HEK293 (cell line): ENCODE measurements at regions not wholly inside any gene's neighbourhood (a gene's known extent, or its start where the extent isn't known, plus 50 kb on each side); places are given as distances from the start of the nearest gene placed in this dataset.

Experiments used
- CTCF ChIA-PET: fragments of 350-600 bp; formaldehyde crosslinking; extraction: SDS; loops from one replicate; lab custom pipeline; 2021; ENCODE audit warnings: antibody characterized with exemption; lab: Yijun Ruan, JAX
- POLR2A ChIA-PET: fragments of 300-600 bp; formaldehyde crosslinking; extraction: SDS; loops from one replicate; lab custom pipeline; 2020; ENCODE audit warnings: antibody characterized with exemption, inconsistent platforms; lab: Yijun Ruan, JAX
- H3K27ac ChIP-seq: fragments of 200-500 bp; sonication (Bioruptor generic); 2 replicates; pipeline ENCODE4 v1.5.1; 2014; ENCODE audit warnings: low read depth, low read length, control low read depth, inconsistent platforms; ENCODE audit errors: extremely low read depth
- H3K36me3 ChIP-seq, 2 experiments: fragments of 200-500 bp in 1 of 2; sonication (Bioruptor generic) in 1 of 2; 1 replicate in 1 of 2; 2 replicates in 1 of 2; pipeline ENCODE4 v1.5.1; 2014 to 2017; ENCODE audit warnings: inconsistent platforms in 2 of 2, low read length in 2 of 2; ENCODE audit not compliant: control insufficient read depth in 2 of 2, insufficient read depth in 1 of 2
- H3K4me1 ChIP-seq: fragments of 200-500 bp; sonication (Bioruptor generic); 2 replicates; pipeline ENCODE4 v1.5.1; 2014; ENCODE audit warnings: mild to moderate bottlenecking, low read length, inconsistent platforms; ENCODE audit not compliant: control insufficient read depth, insufficient read depth
- H3K4me3 ChIP-seq: 2 replicates; pipeline ENCODE4 v1.5.1; 2011; ENCODE audit warnings: low read depth, mild to moderate bottlenecking, control low read depth, low read length, moderate library complexity
- H3K9me3 ChIP-seq: fragments of 200-500 bp; sonication (Bioruptor generic); 2 replicates; pipeline ENCODE4 v1.5.1; 2014; ENCODE audit warnings: low read depth, low read length, inconsistent platforms; ENCODE audit not compliant: control insufficient read depth, insufficient read depth
- EGR2 ChIP-seq: fragments of 450-650 bp; formaldehyde crosslinking; IDR thresholded peaks from 2 replicates; pipeline ENCODE4 v1.5.1; 2016; ENCODE audit warnings: low read depth, missing biosample characterization, missing genetic modification characterization
- GFI1B ChIP-seq: fragments of 450-650 bp; formaldehyde crosslinking; IDR thresholded peaks from 2 replicates; pipeline ENCODE4 v1.5.1; 2016; ENCODE audit warnings: missing biosample characterization, missing genetic modification characterization
- HOXD13 ChIP-seq: sonication (generic); formaldehyde crosslinking; IDR thresholded peaks from 2 replicates; pipeline ENCODE4 v1.8.0; 2022; ENCODE audit warnings: missing genetic modification reagents, borderline replicate concordance
- KLF16 ChIP-seq: fragments of 450-650 bp; formaldehyde crosslinking; IDR thresholded peaks from 2 replicates; pipeline ENCODE4 v1.5.1; 2017; ENCODE audit warnings: missing biosample characterization, missing genetic modification characterization
- MZF1 ChIP-seq: fragments of 450-650 bp; formaldehyde crosslinking; IDR thresholded peaks from 2 replicates; pipeline ENCODE4 v1.5.1; 2017; ENCODE audit warnings: missing biosample characterization, missing genetic modification characterization, borderline replicate concordance
- YY1 ChIP-seq: fragments of 450-650 bp; formaldehyde crosslinking; IDR thresholded peaks from 2 replicates; pipeline ENCODE4 v1.5.1; 2018; ENCODE audit warnings: missing biosample characterization, missing genetic modification characterization
- ZNF114 ChIP-seq: fragments of 450-650 bp; formaldehyde crosslinking; IDR thresholded peaks from 2 replicates; pipeline ENCODE4 v1.5.0; 2017; ENCODE audit warnings: missing biosample characterization, missing genetic modification characterization
- ZNF121 ChIP-seq: fragments of 450-650 bp; formaldehyde crosslinking; IDR thresholded peaks from 2 replicates; pipeline ENCODE4 v1.5.1; 2016; ENCODE audit warnings: missing biosample characterization, missing genetic modification characterization
- ZNF157 ChIP-seq: fragments of 450-650 bp; formaldehyde crosslinking; IDR thresholded peaks from 2 replicates; pipeline ENCODE4 v1.5.1; 2016; ENCODE audit warnings: missing biosample characterization, missing genetic modification characterization
- ZNF16 ChIP-seq: fragments of 450-650 bp; formaldehyde crosslinking; IDR thresholded peaks from 2 replicates; pipeline ENCODE4 v1.5.1; 2016; ENCODE audit warnings: low read depth, missing biosample characterization, missing genetic modification characterization
- ZNF169 ChIP-seq: fragments of 450-650 bp; formaldehyde crosslinking; IDR thresholded peaks from 2 replicates; pipeline ENCODE4 v1.5.1; 2016; ENCODE audit warnings: missing biosample characterization, missing genetic modification characterization
- ZNF174 ChIP-seq: fragments of 450-650 bp; formaldehyde crosslinking; IDR thresholded peaks from 2 replicates; pipeline ENCODE4 v1.5.0; 2017; ENCODE audit warnings: missing biosample characterization, mild to moderate bottlenecking, missing genetic modification characterization
- ZNF223 ChIP-seq: fragments of 450-650 bp; formaldehyde crosslinking; IDR thresholded peaks from 2 replicates; pipeline ENCODE4 v1.5.1; 2016; ENCODE audit warnings: missing biosample characterization, missing genetic modification characterization
- ZNF239 ChIP-seq: fragments of 450-650 bp; formaldehyde crosslinking; IDR thresholded peaks from 2 replicates; pipeline ENCODE4 v1.5.1; 2016; ENCODE audit warnings: missing biosample characterization, missing genetic modification characterization
- ZNF311 ChIP-seq: fragments of 450-650 bp; formaldehyde crosslinking; IDR thresholded peaks from 2 replicates; pipeline ENCODE4 v1.5.1; 2017; ENCODE audit warnings: missing biosample characterization, missing genetic modification characterization, borderline replicate concordance
- ZNF549 ChIP-seq: fragments of 450-650 bp; IDR thresholded peaks from 2 replicates; pipeline ENCODE4 v1.5.1; 2018; ENCODE audit warnings: missing biosample characterization, missing genetic modification characterization, mild to moderate bottlenecking, inconsistent platforms, moderate library complexity
- ZNF701 ChIP-seq: fragments of 450-650 bp; formaldehyde crosslinking; IDR thresholded peaks from 2 replicates; pipeline ENCODE4 v1.5.1; 2016; ENCODE audit warnings: missing biosample characterization, missing genetic modification characterization
- ZNF837 ChIP-seq: fragments of 450-650 bp; formaldehyde crosslinking; IDR thresholded peaks from 2 replicates; pipeline ENCODE4 v1.5.1; 2016; ENCODE audit warnings: missing biosample characterization, missing genetic modification characterization
- TF ChIP-seq, protein P1 (sequence below): fragments of 450-650 bp; IDR thresholded peaks from 2 replicates; pipeline ENCODE4 v1.5.1; 2018; ENCODE audit warnings: missing biosample characterization, missing genetic modification characterization
- TF ChIP-seq, protein P2 (sequence below): fragments of 450-650 bp; formaldehyde crosslinking; IDR thresholded peaks from 2 replicates; pipeline ENCODE4 v1.5.1; 2016; ENCODE audit warnings: missing biosample characterization, missing genetic modification characterization
- TF ChIP-seq, protein P3 (sequence below): fragments of 450-650 bp; formaldehyde crosslinking; IDR thresholded peaks from 2 replicates; pipeline ENCODE4 v1.5.1; 2016; ENCODE audit warnings: missing biosample characterization, missing genetic modification characterization
- TF ChIP-seq, protein P4 (sequence below): fragments of 450-650 bp; formaldehyde crosslinking; IDR thresholded peaks from 2 replicates; pipeline ENCODE4 v1.5.1; 2016; ENCODE audit warnings: missing biosample characterization, missing genetic modification characterization
- TF ChIP-seq, protein P5 (sequence below): fragments of 450-650 bp; formaldehyde crosslinking; IDR thresholded peaks from 2 replicates; pipeline ENCODE4 v1.5.1; 2016; ENCODE audit warnings: missing biosample characterization, missing genetic modification characterization
- TF ChIP-seq, protein P6 (sequence below): fragments of 450-650 bp; formaldehyde crosslinking; IDR thresholded peaks from 2 replicates; pipeline ENCODE4 v1.5.0; 2017; ENCODE audit warnings: missing biosample characterization, missing genetic modification characterization, borderline replicate concordance

DNA sequence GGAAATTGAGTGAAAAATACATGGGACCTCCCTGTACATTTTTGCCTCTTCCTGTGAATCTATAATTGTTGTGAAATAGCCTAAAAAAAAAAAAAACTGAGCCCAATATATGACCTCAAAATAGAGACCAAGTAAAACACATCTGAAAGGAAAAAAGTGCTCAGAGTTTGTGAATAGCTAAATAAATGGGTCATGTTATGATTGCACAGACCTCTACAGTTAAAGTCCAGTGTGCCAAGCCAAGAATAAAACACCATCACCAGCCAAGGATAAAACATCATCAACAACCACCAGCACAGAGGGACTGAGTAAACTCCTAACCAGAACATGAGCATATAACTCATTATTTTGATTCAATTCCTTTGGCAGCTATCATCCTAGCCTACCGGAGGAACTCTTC is 115.6 kb upstream of the AGTR1 start (continued):
- no peak for TF ChIP-seq EGR2 (tag by site-specific recombination)
- no peak for TF ChIP-seq ZNF114 (tag by site-specific recombination)
- TF ChIP-seq, protein P1, sequence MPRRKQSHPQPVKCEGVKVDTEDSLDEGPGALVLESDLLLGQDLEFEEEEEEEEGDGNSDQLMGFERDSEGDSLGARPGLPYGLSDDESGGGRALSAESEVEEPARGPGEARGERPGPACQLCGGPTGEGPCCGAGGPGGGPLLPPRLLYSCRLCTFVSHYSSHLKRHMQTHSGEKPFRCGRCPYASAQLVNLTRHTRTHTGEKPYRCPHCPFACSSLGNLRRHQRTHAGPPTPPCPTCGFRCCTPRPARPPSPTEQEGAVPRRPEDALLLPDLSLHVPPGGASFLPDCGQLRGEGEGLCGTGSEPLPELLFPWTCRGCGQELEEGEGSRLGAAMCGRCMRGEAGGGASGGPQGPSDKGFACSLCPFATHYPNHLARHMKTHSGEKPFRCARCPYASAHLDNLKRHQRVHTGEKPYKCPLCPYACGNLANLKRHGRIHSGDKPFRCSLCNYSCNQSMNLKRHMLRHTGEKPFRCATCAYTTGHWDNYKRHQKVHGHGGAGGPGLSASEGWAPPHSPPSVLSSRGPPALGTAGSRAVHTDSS (tag by site-specific recombination), result no peak
- no peak for TF ChIP-seq ZNF16
- no peak for TF ChIP-seq KLF16 (tag by site-specific recombination)
- TF ChIP-seq HOXD13 (CRISPR knock-in tag), result no peak
- no peak for TF ChIP-seq ZNF174 (tag by site-specific recombination)
- no peak for TF ChIP-seq ZNF701 (tag by site-specific recombination)

DNA sequence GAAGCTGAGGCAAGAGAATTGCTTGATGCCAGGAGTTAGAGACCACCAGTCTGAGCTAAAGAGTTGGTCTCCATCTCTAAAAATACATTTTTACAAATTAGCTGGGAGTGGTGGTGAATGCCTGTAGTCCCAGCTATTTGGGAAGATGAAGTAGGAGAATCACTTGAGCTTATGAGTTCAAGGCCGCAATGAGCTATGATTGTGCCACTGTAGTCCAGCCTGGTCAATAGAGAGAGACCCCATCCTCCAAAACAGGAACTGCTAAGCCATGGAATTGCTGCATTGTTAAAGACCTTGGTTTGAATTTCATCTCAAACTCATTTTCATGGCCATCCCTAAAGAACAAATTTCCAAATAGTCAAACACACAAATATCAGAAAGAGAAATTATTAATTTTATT is 113.9 kb upstream of the AGTR1 start:
- H3K36me3 ChIP-seq, result no peaks in the 10 kb centered on the region
- POLR2A ChIA-PET, result no interaction called here
- no peak overlapping the region for H3K4me3 ChIP-seq
- H3K9me3 ChIP-seq, result no peaks in the 10 kb centered on the region
- H3K27ac ChIP-seq, result no peak overlapping the region
- no peak for TF ChIP-seq ZNF239 (tag by site-specific recombination)
- no peak for TF ChIP-seq HOXD13 (CRISPR knock-in tag)
- TF ChIP-seq ZNF121, result no peak
- no peak for TF ChIP-seq ZNF549
- no peak for TF ChIP-seq GFI1B
- no peak for TF ChIP-seq ZNF169 (tag by site-specific recombination)
- TF ChIP-seq, protein P2, sequence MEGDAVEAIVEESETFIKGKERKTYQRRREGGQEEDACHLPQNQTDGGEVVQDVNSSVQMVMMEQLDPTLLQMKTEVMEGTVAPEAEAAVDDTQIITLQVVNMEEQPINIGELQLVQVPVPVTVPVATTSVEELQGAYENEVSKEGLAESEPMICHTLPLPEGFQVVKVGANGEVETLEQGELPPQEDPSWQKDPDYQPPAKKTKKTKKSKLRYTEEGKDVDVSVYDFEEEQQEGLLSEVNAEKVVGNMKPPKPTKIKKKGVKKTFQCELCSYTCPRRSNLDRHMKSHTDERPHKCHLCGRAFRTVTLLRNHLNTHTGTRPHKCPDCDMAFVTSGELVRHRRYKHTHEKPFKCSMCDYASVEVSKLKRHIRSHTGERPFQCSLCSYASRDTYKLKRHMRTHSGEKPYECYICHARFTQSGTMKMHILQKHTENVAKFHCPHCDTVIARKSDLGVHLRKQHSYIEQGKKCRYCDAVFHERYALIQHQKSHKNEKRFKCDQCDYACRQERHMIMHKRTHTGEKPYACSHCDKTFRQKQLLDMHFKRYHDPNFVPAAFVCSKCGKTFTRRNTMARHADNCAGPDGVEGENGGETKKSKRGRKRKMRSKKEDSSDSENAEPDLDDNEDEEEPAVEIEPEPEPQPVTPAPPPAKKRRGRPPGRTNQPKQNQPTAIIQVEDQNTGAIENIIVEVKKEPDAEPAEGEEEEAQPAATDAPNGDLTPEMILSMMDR (tag by site-specific recombination), result no peak
- no peak for TF ChIP-seq ZNF157 (tag by site-specific recombination)
- no peak for TF ChIP-seq ZNF311 (tag by site-specific recombination)
- no peak for TF ChIP-seq ZNF223 (tag by site-specific recombination)
- no peak for TF ChIP-seq MZF1 (tag by site-specific recombination)
- CTCF ChIA-PET, result no interaction called here
- H3K4me1 ChIP-seq, result no peaks in the 10 kb centered on the region

DNA sequence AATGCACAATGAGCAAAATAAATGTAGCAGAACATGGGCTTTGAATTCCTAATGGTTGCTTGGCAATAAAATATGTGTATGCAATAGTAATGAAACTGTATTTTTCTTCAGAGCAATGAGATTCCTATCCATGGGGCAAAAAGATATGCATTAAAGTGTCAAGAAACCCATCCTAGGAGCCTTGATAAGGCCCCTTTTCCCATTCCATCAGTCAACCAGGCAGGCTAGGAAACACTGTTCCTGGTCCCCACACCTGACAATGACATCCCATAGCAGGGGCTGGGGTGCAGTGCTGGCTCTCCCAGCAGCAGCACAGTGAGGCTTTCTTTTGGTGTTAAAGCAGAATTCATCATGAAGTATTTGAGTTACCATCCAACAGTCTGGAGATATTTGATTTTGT is 113.3 kb upstream of the AGTR1 start:
- ChIA-PET POLR2A (no interaction called here), CTCF (interaction anchor here (0.7 kb wide), 1 partner anchor 138 kb away, joined by 3 read pairs; no protein-coding TSS in a partner anchor)
- Histone ChIP-seq H3K36me3 (no peaks in the 10 kb centered on the region), H3K27ac (no peak overlapping the region), H3K4me1 (no peaks in the 10 kb centered on the region), H3K4me3 (no peak overlapping the region), H3K9me3 (no peaks in the 10 kb centered on the region)
- TF ChIP-seq, protein P3, sequence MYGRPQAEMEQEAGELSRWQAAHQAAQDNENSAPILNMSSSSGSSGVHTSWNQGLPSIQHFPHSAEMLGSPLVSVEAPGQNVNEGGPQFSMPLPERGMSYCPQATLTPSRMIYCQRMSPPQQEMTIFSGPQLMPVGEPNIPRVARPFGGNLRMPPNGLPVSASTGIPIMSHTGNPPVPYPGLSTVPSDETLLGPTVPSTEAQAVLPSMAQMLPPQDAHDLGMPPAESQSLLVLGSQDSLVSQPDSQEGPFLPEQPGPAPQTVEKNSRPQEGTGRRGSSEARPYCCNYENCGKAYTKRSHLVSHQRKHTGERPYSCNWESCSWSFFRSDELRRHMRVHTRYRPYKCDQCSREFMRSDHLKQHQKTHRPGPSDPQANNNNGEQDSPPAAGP (tag by site-specific recombination), result no peak
- TF ChIP-seq YY1 (tag by site-specific recombination), result no peak
- no peak for TF ChIP-seq ZNF837 (tag by site-specific recombination)
- TF ChIP-seq, protein P4, sequence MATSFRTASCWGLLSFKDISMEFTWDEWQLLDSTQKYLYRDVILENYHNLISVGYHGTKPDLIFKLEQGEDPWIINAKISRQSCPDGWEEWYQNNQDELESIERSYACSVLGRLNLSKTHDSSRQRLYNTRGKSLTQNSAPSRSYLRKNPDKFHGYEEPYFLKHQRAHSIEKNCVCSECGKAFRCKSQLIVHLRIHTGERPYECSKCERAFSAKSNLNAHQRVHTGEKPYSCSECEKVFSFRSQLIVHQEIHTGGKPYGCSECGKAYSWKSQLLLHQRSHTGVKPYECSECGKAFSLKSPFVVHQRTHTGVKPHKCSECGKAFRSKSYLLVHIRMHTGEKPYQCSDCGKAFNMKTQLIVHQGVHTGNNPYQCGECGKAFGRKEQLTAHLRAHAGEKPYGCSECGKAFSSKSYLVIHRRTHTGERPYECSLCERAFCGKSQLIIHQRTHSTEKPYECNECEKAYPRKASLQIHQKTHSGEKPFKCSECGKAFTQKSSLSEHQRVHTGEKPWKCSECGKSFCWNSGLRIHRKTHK (tag by site-specific recombination), result no peak
- TF ChIP-seq, protein P5, sequence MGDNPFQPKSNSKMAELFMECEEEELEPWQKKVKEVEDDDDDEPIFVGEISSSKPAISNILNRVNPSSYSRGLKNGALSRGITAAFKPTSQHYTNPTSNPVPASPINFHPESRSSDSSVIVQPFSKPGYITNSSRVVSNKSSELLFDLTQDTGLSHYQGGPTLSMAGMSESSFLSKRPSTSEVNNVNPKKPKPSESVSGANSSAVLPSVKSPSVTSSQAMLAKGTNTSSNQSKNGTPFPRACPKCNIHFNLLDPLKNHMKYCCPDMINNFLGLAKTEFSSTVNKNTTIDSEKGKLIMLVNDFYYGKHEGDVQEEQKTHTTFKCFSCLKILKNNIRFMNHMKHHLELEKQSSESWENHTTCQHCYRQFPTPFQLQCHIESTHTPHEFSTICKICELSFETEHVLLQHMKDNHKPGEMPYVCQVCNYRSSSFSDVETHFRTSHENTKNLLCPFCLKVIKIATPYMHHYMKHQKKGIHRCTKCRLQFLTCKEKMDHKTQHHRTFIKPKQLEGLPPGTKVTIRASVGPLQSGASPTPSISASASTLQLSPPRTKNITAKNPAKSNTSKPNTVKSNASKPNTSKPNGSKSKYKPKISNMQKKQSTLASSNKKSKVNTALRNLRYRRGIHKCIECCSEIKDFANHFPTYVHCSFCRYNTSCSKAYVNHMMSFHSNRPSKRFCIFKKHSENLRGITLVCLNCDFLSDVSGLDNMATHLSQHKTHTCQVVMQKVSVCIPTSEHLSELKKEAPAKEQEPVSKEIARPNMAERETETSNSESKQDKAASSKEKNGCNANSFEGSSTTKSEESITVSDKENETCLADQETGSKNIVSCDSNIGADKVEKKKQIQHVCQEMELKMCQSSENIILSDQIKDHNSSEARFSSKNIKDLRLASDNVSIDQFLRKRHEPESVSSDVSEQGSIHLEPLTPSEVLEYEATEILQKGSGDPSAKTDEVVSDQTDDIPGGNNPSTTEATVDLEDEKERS, result no peak
- TF ChIP-seq, protein P6, sequence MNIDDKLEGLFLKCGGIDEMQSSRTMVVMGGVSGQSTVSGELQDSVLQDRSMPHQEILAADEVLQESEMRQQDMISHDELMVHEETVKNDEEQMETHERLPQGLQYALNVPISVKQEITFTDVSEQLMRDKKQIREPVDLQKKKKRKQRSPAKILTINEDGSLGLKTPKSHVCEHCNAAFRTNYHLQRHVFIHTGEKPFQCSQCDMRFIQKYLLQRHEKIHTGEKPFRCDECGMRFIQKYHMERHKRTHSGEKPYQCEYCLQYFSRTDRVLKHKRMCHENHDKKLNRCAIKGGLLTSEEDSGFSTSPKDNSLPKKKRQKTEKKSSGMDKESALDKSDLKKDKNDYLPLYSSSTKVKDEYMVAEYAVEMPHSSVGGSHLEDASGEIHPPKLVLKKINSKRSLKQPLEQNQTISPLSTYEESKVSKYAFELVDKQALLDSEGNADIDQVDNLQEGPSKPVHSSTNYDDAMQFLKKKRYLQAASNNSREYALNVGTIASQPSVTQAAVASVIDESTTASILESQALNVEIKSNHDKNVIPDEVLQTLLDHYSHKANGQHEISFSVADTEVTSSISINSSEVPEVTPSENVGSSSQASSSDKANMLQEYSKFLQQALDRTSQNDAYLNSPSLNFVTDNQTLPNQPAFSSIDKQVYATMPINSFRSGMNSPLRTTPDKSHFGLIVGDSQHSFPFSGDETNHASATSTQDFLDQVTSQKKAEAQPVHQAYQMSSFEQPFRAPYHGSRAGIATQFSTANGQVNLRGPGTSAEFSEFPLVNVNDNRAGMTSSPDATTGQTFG, result no peak
